Stomach (tissue), 4 donors: ENCODE measurements at regions not wholly inside any gene's neighbourhood (a gene's known extent, or its start where the extent isn't known, plus 50 kb on each side); places are given as distances from the start of the nearest gene placed in this dataset.

ENCODE experiments used
- POLR2A ChIP-seq, 4 donors: fragments of 450-650 bp; IDR thresholded peaks; one replicate each; pipeline ENCODE4 v1.6.1; 2016; ENCODE audit warnings: antibody characterized with exemption in 4 of 4, control low read depth in 2 of 4, mild to moderate bottlenecking in 1 of 4, moderate library complexity in 1 of 4
- POLR2AphosphoS5 ChIP-seq, 3 donors: sonication (generic); formaldehyde crosslinking; IDR thresholded peaks; one replicate each; pipeline ENCODE4 v1.6.1; 2016; ENCODE audit warnings: antibody characterized with exemption in 3 of 3

GRCh38 chr5:51983161-51983560 is 599.9 kb downstream of the ISL1 start:
- TF ChIP-seq POLR2AphosphoS5 (IDR thresholded peaks at IDR 0.05) (no peak), POLR2A (IDR thresholded peaks at IDR 0.05) (no peak)
